HCT116 (cell line): ENCODE measurements at regions not wholly inside any gene's neighbourhood (a gene's known extent, or its start where the extent isn't known, plus 50 kb on each side); places are given as distances from the start of the nearest gene placed in this dataset.

ENCODE experiments used
- CTCF ChIP-seq, 3 experiments: fragments of 200-600 bp in 1 of 3; sonication (generic) in 1 of 3; IDR thresholded peaks in 2 of 3; conservative IDR thresholded peaks in 1 of 3; 2 replicates each; pipeline ENCODE4 v1.5.1; 2012 to 2017; ENCODE audit warnings: low read depth in 2 of 3, low read length in 2 of 3, antibody characterized with exemption in 1 of 3, borderline replicate concordance in 1 of 3, control low read depth in 1 of 3, mild to moderate bottlenecking in 1 of 3, mixed read lengths in 1 of 3, mixed run types in 1 of 3, moderate library complexity in 1 of 3; ENCODE audit not compliant: insufficient read depth in 1 of 3
- EGR1 ChIP-seq: IDR thresholded peaks from 2 replicates; pipeline ENCODE4 v1.6.1; 2012; ENCODE audit warnings: low read depth
- EZH2 ChIP-seq: fragments of 200-600 bp; sonication (generic); IDR thresholded peaks from 2 replicates; pipeline ENCODE4 v1.6.1; 2017; ENCODE audit warnings: antibody characterized with exemption, mixed run types
- EZH2phosphoT487 ChIP-seq: fragments of 200-600 bp; IDR thresholded peaks from 2 replicates; pipeline ENCODE4 v1.6.1; 2018; ENCODE audit warnings: antibody characterized with exemption, borderline replicate concordance
- MAX ChIP-seq: IDR thresholded peaks from 2 replicates; pipeline ENCODE4 v1.6.1; 2012
- POLR2A ChIP-seq: IDR thresholded peaks from 2 replicates; pipeline ENCODE4 v1.7.0; 2011; ENCODE audit warnings: borderline replicate concordance; ENCODE audit not compliant: insufficient read depth, insufficient read length; ENCODE audit errors: extremely low read depth
- POLR2AphosphoS5 ChIP-seq: IDR thresholded peaks from 2 replicates; pipeline ENCODE4 v1.6.1; 2011; ENCODE audit warnings: mild to moderate bottlenecking, low read depth, low read length, moderate library complexity
- RAD21 ChIP-seq: IDR thresholded peaks from 2 replicates; pipeline ENCODE4 v1.6.1; 2012; ENCODE audit warnings: low read depth, mild to moderate bottlenecking
- REST ChIP-seq: IDR thresholded peaks from 2 replicates; pipeline ENCODE4 v1.6.1; 2012; ENCODE audit warnings: low read depth
- SIN3A ChIP-seq: IDR thresholded peaks from 2 replicates; pipeline ENCODE4 v1.6.1; 2012; ENCODE audit warnings: low read depth
- SRF ChIP-seq: IDR thresholded peaks from 2 replicates; pipeline ENCODE4 v1.6.1; 2012; ENCODE audit warnings: low read depth
- TCF7L2 ChIP-seq: IDR thresholded peaks from 2 replicates; pipeline ENCODE4 v1.7.0; 2011; ENCODE audit warnings: borderline replicate concordance, inconsistent platforms; ENCODE audit not compliant: insufficient read depth, insufficient read length; ENCODE audit errors: extremely low read depth
- YY1 ChIP-seq: IDR thresholded peaks from 2 replicates; pipeline ENCODE4 v1.6.1; 2011; ENCODE audit warnings: low read length, low read depth, moderate library complexity, mild to moderate bottlenecking; ENCODE audit not compliant: insufficient replicate concordance; ENCODE audit errors: extremely low read depth
- ZNF274 ChIP-seq: fragments of 200-500 bp; sonication (Bioruptor generic); IDR thresholded peaks from 2 replicates; pipeline ENCODE4 v1.6.1; 2014; ENCODE audit warnings: mild to moderate bottlenecking, low read depth, low read length, inconsistent platforms

GRCh38 chr5:135276151-135276550 is 122.9 kb downstream of the MACROH2A1 start:
- TF ChIP-seq CTCF (IDR thresholded peaks at IDR 0.05 in 2 of 3, conservative IDR thresholded peaks at IDR 0.05 in 1 of 3; ENCODE audit: borderline replicate concordance in 1 of 3, insufficient read depth in 1 of 3, low read depth in 2 of 3, low read length in 2 of 3) = no peak
- no peak for TF ChIP-seq EZH2
- TF ChIP-seq POLR2AphosphoS5 = no peak
- TF ChIP-seq EZH2phosphoT487 = no peak
- no peak for TF ChIP-seq YY1
- TF ChIP-seq ZNF274 = no peak
- TF ChIP-seq RAD21 = no peak
- TF ChIP-seq EGR1 = no peak
- no peak for TF ChIP-seq SRF
- no peak for TF ChIP-seq POLR2A
- no peak for TF ChIP-seq MAX
- no peak for TF ChIP-seq SIN3A
- no peak for TF ChIP-seq TCF7L2
- no peak for TF ChIP-seq REST
